GM18868 (cell line): ENCODE measurements at regions not wholly inside any gene's neighbourhood (a gene's known extent, or its start where the extent isn't known, plus 50 kb on each side); places are given as distances from the start of the nearest gene placed in this dataset.
"Not testable (repeated sequence)": the region's sequence is repeated elsewhere in the genome, so short reads cannot be mapped to it uniquely, and the experiment has no call there.

Experiments
- ATAC-seq: cut with Tn5 transposase; IDR thresholded peaks from one replicate; pipeline ENCODE4 v1.9.1; 2021; ENCODE audit warnings: mild to moderate bottlenecking, moderate library complexity; ENCODE audit not compliant: unreplicated experiment

GRCh38 chr12:42744539-42745182, 155.1 kb upstream of the PRICKLE1 start:
- ATAC-seq = no peak

- no peak for ATAC-seq
These were observed 153.2 kb upstream of the PRICKLE1 start for GRCh38 chr12:42742716-42743115.

- ATAC-seq = no peak
These were observed 152.4 kb upstream of the PRICKLE1 start for GRCh38 chr12:42741771-42742510.

DNA sequence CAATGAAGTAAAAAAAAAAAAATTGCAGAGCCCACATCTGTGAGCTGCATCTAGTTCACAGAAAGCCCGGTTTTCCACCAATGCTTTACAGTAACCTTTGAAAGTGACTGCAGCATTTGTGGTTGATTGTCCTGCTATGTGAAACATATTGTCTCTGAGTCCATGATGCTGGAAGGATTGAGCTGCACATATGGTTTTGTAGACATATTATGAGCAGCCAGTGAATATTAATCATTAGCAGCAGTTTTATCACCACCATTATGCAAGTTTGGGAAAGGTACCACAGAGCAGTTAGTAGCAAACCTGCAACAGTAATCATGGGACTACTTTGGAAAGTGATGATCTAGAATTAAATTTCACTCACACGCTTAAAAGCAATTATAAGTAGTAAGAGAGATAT, 151.5 kb upstream of the PRICKLE1 start:
- ATAC-seq = no peak

DNA sequence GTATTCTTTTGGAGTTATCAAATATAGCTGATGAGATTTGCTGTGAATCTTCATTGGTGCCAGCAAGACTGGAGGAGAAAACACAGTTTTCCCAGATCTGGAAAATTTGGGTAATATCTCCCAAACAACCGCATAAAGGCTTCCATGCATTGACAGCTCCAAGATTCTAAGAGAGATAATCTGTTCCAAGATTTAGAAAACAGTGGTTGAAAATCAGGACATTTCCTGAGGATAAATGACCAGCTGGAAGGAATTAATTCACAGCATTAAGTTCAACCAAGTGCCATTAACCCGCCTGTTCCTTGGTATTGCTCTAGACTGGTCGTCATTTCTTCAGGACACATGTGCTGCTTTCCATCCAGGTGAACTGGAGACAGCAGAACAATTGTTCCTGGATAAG, 147.9 kb upstream of the PRICKLE1 start:
- ATAC-seq = no peak

DNA sequence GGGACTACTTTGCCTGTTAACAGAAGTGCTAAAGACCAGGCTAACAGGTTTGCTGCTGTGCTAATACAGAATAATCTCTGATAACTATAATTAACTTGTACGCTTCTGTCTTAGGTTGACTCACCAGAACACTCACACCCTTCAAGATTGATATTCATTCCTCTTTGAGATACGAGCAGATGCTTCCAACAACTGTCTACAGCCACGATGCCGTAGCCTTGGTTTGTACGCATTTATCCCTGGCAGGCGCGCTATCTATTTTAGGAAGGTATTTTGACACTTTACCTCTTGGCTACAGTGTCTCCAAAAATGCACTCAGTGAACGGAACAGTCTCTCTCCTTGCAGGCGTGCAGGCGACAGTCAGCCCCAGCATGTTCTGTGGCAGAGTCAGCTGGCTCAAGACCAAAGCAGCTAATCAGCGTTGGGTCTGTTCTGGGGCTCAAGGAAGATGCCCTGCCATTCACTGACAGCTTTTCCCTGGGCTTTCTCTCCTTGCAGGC, 146.4 kb upstream of the PRICKLE1 start:
- ATAC-seq = no peak

- ATAC-seq = no peak
These were observed 144.4 kb upstream of the PRICKLE1 start for GRCh38 chr12:42733911-42734310.

GRCh38 chr12:42732908-42733411, 143.4 kb upstream of the PRICKLE1 start:
- ATAC-seq = no peak

GRCh38 chr12:42730291-42730690, 140.7 kb upstream of the PRICKLE1 start:
- ATAC-seq = no peak

- ATAC-seq = no peak
These were observed 140.0 kb upstream of the PRICKLE1 start for GRCh38 chr12:42729535-42729900.

DNA sequence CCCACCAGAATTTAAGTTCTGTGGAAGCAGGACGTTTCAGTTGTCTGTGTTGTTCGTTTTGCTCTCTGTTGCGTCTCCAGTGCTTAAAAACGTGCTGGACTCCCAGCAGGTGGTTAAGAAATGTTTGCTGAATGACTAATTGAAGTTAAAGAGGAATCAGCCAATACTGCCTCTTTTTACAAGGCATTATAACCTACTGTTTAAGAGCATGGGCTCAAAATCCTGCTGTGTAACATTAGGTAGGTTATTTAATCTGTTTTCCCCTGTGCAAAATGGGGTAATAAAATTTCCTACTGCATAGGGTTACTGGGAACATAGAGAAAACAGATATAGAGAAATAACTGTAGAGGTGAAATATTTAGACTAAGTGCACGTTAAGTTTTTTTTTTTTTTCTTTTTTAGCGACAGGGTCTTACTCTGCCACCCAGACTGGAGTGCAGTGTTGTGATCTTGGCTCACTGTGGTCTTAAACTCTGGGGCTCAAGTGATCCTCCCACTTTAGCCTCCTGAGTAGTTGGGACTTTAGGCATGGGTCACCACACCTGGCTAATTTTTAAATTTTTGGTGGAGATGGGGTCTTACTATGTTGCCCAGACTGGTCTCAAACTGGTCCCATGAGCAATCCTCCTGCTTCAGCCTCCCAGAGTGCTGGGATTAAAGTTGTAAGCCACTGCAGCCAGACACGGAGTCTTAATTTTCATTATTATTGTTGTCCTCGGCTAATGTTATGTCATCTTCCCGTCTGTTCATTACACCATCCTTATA, 139.4 kb upstream of the PRICKLE1 start:
- no peak for ATAC-seq

DNA sequence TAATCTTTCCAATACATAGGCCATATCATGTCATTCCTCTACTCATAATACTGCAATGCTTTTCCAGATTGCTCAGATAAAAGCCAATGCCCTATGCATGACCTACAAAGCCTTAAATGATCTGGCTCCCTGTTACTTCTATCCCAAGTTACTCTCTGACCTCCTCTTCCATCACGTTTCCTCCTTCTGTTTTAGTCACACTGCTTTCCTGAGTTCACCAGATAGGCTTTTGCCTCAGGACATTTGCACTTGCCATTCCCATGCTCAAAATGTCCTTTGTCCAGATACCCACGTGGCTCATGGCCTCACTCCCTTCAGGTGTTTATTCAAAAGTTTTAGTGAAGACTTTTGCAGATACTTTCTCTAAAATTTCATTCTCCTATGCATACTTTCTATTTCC, 138.7 kb upstream of the PRICKLE1 start:
- no peak for ATAC-seq

DNA sequence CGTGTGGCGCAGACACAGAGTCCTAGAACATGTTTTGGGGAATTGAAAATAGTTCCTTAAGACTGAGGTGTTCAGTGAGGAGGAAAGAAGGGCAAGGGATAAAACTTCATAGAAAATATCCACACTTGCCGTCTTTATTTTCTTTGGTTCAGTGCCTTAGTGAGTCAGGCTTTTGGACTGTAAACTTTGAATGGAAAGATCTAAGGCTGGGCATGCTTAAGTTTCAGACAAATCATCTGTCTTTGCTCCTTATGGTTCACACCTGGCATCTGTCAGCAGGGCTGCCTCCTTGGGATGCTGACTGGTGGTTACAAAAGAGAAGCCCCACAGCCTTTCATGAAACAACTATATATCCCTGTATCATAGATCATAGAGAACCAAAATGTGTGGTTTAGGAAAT, 136.3 kb upstream of the PRICKLE1 start:
- ATAC-seq = no peak

- no peak for ATAC-seq
These were observed 126.9 kb upstream of the PRICKLE1 start for GRCh38 chr12:42716491-42716891.

GRCh38 chr12:42713566-42713965, 124.0 kb upstream of the PRICKLE1 start:
- not testable (repeated sequence) for ATAC-seq

DNA sequence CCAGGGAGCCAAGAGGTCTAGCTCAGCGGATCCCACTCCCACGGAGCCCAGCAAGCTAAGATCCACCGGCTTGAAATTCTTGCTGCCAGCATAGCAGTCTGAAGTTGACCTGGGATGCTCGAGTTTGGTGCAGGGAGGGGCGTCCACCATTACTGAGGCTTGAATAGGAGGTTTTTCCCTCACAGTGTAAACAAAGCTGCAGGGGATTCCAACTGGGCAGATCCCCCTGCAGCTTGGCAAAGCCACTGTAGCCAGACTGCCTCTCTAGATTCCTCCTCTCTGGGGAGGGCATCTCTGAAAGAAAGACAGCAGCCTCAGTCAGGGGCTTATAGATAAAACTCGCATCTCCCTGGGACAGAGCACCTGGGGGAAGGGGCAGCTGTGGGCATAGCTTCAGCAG, 118.8 kb upstream of the PRICKLE1 start:
- ATAC-seq = not testable (repeated sequence)

DNA sequence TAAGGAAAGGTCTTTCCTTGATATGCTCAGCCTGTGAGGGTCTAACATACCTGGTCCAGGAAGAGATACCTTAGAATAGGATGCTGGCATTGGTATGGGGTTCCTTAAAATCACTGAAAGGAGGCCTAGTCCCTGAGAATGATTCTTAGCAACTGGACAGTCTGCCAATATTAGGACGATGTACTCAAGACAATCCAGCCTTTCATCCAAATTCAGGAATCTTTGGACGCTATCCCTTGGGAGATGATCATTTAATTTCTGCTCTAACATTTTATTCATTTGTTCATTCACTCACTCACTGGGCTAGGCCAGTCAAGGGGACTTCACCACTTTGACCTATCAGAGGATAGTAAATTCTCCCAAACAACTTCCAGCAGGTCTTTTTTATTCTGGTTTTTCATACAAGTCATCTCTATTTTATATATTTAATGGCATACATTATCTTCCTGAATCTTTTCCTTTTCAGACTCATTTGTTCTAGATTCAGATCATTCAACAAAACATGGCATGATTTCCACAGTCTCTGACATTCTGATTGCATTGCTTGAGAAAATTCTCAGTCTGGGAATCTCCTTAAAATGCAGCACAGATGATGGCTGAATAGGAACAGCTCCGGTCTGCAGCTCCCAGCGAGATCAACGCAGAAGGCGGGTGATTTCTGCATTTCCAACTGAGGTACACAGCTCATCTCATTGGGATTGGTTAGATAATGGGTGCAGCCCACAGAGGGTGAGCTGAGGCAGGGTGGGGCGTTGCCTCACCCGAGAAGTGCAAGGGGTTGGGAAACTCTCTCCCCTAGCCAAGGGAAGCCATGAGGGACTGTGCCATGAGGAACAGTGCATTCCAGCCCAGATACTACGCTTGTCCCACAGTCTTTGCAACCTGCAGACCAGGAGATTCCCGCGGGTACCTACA, 118.0 kb upstream of the PRICKLE1 start:
- ATAC-seq = no peak

- ATAC-seq = no peak
These were observed 116.8 kb upstream of the PRICKLE1 start for GRCh38 chr12:42706321-42706720.

GRCh38 chr12:42705863-42706262, 116.3 kb upstream of the PRICKLE1 start:
- ATAC-seq = no peak

DNA sequence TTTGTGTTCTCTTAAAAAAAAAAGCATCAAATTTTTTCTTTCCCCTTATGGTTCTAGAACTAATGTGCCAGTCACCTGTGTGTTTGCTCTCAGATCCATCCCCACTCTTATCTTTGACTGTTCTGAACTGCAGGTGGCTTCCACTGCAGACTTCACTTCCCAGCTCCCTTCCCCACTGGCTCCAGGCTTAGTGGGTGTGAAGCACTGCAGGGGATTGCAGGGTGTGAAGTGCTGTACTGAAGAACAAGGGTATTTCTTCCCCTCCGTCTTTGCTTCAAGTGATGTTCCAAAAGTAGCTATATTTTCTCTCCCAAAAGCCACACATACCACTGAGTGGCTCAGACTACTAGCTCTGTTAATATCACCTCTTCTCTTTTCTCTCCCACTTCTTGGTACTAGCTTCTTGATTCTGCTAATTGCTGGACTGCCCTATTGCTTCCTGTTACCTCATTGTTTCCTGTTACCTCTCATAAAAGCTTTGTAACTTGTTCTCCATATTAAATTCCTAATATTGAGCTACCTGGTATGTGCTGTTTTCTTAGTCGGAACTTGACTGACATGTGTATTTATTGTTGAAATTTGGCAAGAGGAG, 115.4 kb upstream of the PRICKLE1 start:
- ATAC-seq = no peak
